ENCODE measurements at regions not wholly inside any gene's neighbourhood (a gene's known extent, or its start where the extent isn't known, plus 50 kb on each side); places are given as distances from the start of the nearest gene placed in this dataset.
A peak's percentile ranks its signal among the peaks of the same experiment; 100 is the strongest.

DNA sequence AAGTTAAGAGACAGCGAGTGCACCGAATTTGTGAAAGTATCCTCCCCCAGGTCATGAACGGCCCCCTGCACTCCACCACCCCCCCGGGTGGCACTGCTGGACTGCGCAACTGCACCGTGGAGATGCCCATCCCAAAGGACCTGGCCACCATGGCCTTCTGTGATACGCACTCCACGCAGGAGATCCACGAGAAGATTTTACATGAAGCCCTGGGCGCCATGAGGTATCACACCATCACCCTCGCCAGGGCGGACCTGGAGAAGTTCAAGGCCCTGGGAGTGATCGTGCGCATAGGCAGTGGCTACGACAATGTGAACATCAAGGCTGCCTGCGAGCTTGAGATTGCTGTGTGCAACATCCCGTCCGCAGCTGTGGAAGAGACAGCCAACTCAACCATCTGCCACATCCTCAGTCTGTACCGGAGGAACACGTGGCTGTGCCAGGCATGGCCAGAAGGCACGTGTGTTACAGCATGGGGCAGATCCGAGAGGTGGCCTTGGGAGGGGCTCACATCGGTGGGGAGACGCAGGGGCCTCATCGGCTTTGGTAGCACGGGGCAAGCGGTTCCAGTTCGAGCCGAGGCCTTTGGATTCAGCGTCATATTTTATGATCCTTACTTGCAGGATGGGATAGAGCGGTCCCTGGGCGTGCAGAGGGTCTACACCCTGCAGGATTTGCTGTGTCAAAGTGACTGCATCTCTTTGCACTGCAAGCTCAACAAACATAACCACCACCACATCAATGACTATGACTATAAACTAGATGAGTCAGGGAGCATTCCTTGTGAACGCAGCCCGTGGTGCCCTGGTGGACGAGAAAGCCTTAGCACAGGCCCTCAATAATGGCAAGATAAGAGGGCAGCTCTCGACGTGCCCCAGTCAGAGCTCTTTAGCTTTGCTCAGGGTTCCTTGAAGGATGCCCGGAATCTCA, 290.8 kb upstream of the MC4R start:
- no peaks in the 10 kb centered on the region for H3K36me3 ChIP-seq
- no peak overlapping the region for H3K4me3 ChIP-seq
- TF ChIP-seq CTCF (IDR thresholded peaks at IDR 0.05) (no peak), POLR2A (IDR thresholded peaks at IDR 0.05) (no peak)
- ATAC-seq (peak in 1 of 4 donors; percentile 10), DNase-seq (peak in 1 of 3 donors; percentile 40)
- intact Hi-C loops (cut with DNase I) = no loop called here
- 80% methylated on average over 17 of the region's 38 CpGs for WGBS (ENCODE audit: insufficient coverage, low coverage, low lambda C conversion rate, missing lambda C conversion rate)
- H3K4me1 ChIP-seq = no peaks in the 10 kb centered on the region
- no peak overlapping the region for H3K27ac ChIP-seq
- H3K27me3 ChIP-seq = no peaks in the 10 kb centered on the region
- H3K9me3 ChIP-seq = no peaks in the 10 kb centered on the region

DNA sequence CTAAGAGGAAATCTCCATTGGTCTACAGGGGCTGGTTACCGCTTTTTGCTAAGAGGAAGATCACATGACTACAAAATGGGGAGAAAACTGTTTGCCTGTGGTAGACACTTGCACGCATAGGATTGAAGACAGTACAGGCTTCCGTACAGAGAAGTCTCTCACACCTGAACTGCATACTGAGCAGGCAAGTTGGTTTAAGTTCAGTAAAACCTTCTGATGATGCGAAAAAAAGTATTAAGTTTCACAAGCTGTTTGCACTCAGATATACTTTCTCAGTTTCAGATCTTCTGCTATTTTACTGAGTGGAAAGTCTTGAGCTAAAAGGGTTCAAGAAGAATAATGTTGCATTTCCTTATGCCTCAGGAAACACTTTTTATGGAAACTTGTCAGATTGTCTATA, 292.2 kb upstream of the MC4R start:
- no peak for DNase-seq
- 75% methylated on average over 4 of the region's 4 CpGs for WGBS (ENCODE audit: insufficient coverage, low coverage, low lambda C conversion rate, missing lambda C conversion rate)
- H3K27ac ChIP-seq = no peak overlapping the region
- no peaks in the 10 kb centered on the region for H3K9me3 ChIP-seq
- H3K27me3 ChIP-seq = no peaks in the 10 kb centered on the region
- H3K36me3 ChIP-seq = no peaks in the 10 kb centered on the region
- intact Hi-C loops (cut with DNase I) = no loop called here
- TF ChIP-seq POLR2A (IDR thresholded peaks at IDR 0.05) (no peak), CTCF (IDR thresholded peaks at IDR 0.05) (no peak)
- no peak for ATAC-seq
- no peak overlapping the region for H3K4me3 ChIP-seq
- H3K4me1 ChIP-seq = no peaks in the 10 kb centered on the region

DNA sequence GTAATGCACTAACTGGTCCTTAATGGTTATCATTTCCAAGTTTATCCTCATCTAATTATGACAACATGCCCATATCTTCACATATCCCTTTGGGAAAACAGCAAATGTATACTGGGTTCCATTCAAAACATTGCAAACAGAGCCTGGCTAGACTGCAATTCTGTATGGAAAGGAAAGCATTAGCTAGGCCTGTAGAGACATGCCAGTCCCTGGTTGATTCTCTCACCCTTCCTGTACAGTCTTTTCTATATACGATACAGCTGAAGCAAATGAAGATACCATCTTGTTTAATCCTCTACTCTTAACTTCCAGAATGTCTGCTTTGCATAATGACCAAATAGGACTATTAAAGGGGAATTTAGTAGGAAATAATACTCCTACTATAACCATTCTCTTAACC, 294.4 kb upstream of the MC4R start:
- 47% methylated on average over 1 of the region's 1 CpG for WGBS (ENCODE audit: insufficient coverage, low coverage, low lambda C conversion rate, missing lambda C conversion rate)
- ATAC-seq = no peak
- TF ChIP-seq CTCF (IDR thresholded peaks at IDR 0.05) (no peak), POLR2A (IDR thresholded peaks at IDR 0.05) (no peak)
- Histone ChIP-seq H3K27me3 (no peaks in the 10 kb centered on the region), H3K27ac (no peak overlapping the region), H3K4me3 (no peak overlapping the region), H3K9me3 (no peaks in the 10 kb centered on the region), H3K4me1 (no peaks in the 10 kb centered on the region), H3K36me3 (no peaks in the 10 kb centered on the region)
- intact Hi-C loops (cut with DNase I) = no loop called here
- no peak for DNase-seq

DNA sequence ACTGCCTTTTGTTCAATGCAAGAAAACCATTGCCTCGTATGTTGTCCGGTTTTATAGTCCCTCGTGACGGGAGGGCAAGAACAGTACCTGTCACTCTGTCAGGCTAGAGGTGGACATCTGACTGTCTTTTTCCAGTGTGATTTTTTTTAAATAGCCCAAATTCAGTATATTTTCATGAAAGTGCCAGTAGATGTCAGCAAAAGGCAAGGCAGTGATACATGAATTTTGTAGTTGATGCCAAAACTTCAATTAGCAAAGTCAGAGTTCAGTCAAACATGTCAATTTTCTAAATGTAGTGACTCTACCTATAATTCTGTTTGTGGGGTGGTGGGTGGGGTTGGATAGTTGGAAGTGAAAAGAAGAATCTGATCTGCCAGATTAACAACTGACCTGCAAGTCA, 296.0 kb upstream of the MC4R start:
- no peaks in the 10 kb centered on the region for H3K4me1 ChIP-seq
- TF ChIP-seq CTCF (IDR thresholded peaks at IDR 0.05) (no peak), POLR2A (IDR thresholded peaks at IDR 0.05) (no peak)
- no peak overlapping the region for H3K27ac ChIP-seq
- H3K4me3 ChIP-seq = no peak overlapping the region
- no peaks in the 10 kb centered on the region for H3K27me3 ChIP-seq
- H3K36me3 ChIP-seq = no peaks in the 10 kb centered on the region
- no peak for DNase-seq
- ATAC-seq = no peak
- WGBS (ENCODE audit: insufficient coverage, low coverage, low lambda C conversion rate, missing lambda C conversion rate) = 70% methylated on average over 4 of the region's 4 CpGs
- no peaks in the 10 kb centered on the region for H3K9me3 ChIP-seq
- intact Hi-C loops (cut with DNase I) = no loop called here
